NCI-H1048 (cell line): ENCODE measurements at regions not wholly inside any gene's neighbourhood (a gene's known extent, or its start where the extent isn't known, plus 50 kb on each side); places are given as distances from the start of the nearest gene placed in this dataset.

Experiments
- DNase-seq: peaks from one replicate; lab custom pipeline; 2025; lab: John Stamatoyannopoulos, UW

DNA sequence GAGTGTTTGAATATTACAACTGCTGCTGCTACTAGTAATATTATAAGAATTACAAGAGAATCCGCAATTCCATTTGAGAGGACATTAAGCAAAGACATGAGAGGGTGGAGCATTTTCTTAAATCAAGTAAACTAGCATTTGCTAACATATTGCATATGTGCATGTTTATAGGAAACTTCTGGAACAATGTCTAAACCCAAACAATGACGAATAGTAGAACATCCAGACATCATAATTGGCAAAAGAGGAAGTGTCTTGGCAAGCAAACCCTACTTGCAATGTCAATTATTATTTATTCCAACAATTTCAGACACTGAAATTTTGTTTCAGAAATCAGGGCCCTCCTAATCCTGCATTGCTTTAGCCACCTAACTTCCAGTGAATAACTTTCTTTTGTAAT is 1155.3 kb upstream of the GJE1 start:
- no peak for DNase-seq

DNA sequence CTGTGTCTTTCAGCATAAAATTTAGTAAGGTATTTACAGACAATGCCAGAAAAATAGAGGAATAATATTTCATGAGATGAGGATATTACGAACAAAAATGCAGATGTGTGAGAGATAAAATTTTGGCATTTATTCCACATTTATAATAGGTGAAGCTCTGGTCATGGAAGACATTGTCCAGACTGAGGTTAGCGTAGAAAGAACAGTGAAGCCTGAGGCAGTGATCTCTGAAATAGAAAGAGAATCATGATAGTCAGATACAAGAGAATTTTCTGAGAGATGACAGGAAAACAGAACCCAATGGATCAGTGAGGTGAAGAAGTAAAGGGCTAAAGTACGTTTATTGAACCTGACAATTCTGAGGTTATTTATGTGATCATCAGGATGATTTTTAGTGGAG is 1155.9 kb upstream of the GJE1 start:
- no peak for DNase-seq

DNA sequence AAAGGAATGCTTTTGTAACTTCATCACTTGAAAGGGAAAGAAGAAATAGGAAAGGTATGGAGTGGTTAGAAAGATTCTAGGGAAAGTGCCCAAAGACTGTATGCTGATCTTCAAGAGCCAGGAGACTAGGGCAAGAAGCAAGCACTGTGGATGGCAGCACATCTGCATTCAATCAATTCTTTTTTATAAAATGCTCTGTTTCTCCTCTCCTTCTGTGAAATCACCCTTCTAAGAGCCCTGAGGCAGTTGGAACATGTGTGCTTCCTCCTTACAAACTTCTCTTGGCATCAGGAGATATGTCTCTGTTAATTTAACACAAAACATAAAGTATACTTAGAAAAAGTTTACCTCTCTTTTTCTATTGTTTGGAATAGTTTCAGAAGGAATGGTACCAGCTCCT is 1162.2 kb upstream of the GJE1 start:
- DNase-seq: no peak

DNA sequence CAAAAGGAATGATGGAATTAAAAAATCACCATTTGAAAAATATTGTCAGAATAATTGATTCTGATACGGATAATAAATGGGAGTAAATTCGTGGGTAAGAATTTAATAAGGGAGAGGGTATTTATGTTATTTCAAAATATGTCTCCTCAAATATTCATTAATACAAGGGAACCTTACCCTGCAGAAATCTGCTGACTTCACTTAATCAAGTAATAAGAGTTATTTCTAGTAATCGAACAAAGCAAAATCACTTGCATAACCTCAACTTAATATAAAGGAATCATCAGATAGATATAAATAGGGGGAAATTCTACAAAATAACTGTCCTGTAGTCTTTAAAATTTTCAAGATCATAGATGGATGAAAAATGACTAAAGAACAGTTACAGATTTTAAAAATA is 1164.7 kb upstream of the GJE1 start:
- no peak for DNase-seq

DNA sequence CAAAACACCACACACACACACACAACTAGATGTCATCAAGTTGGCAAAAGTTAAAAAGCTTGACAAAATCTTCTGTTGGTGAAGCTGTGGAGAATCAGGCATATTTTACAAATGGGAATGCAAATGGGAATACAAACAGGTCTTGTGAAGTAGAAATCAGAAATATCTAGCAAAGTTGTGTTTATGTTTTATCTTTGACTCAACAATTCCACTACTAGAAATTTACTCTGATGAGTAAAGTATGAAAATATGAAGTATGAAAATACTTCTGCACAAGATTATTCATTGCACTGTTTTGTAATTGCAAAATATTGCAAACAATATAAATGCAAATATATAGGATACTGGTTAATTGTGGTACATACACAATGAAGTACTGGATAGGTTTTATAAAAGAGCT is 1166.0 kb upstream of the GJE1 start:
- DNase-seq: no peak

DNA sequence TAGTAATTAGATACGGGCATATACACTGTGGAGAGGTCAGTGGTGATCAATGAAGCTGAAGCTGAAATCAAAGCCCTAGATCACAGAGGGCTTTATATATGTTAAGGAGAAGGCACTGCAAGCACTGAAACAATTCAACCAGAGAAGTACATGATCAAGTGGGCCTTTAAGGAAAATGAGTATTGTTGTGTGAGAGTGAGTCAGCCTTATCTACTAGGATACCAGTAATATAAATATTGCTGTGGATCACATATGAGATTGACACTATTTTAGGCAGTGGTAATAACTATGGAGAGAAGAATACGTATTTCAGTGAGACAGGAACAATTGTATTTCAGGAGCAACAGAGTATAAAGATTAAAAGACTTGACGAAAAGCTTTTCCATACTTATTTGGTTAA is 1172.2 kb upstream of the GJE1 start:
- no peak for DNase-seq

DNA sequence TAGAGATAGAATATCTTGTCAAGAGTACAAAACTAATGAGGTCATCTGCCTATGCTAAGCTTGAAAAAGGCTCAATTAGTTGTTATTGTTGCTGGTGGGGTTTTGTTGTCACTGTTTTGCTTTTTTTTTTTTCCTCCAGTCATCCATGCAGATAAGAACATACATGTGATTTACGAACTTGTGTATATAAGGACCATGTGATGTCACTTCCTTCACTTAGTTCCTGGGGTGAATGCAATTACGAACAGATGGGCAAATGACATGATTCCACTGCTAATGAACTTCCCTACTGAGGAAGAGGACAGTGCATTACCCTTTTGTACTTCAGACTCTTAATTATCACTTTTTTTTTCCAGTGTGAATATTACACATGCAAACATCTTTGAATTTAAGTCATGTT is 1175.3 kb upstream of the GJE1 start:
- DNase-seq: no peak

DNA sequence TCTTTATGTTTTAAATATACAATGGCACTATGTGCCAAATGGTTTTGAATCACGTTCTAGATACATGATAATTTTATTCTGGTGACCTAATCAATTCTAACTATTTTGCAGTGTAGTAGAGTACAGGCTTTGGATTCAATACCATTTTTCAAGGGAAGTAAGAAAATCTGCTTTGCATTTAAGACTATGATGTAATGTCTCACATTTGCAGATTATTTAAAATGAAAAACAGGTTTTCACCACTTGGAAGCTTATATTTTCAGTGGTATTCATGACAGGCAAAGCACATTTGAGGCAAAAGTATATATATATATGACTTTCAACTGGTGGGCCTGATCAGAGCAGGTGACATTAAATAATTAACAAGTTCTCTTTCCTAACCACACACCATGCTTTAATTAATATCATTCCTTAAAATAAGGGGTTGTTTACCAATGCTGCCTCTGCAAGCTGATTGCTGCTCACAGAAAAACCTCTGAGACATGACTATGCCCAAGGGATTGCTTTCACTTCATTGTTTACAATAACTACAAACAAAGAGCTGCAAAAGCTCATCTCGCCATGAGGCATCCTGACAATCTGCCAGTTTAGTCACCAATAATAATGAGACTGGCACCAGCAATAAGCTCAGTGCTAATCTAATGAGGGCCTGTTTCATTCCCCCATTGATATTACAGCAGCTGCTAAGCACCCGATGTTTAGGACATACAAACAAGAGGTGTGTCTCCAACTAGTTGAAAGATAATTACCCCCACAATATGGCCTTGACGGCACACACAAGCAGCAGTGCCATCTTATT is 1176.0 kb upstream of the GJE1 start:
- no peak for DNase-seq

DNA sequence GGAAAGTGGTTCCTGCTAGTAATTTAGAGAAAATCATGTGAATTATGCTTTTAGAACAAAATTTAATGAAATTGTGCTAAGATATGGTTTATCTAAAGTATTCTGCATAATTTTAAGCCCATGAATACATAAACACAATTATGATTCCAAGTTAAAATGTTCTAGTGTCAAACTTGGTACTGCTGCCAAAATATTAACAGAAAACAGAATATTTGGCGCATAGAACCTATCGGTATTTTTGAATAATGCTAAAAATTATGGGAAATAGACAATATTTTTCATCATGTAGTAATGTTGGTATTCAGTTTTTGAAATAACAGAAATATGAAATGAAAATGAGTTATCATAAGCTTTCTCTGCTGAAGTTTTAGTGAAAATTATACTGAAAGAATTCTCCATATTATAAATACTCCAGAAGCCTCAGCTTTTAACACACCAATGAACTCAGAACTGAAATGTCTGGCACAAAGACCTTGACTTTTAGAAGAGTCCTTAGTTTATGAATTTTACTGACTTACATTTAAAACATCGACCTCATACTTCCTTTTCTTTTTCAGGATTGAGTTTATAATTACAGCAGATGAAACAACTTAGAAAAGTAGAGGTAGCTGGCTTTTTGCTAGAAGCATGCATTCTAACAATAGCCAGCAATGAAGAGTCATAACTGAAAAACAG is 1192.3 kb upstream of the GJE1 start:
- DNase-seq: no peak

DNA sequence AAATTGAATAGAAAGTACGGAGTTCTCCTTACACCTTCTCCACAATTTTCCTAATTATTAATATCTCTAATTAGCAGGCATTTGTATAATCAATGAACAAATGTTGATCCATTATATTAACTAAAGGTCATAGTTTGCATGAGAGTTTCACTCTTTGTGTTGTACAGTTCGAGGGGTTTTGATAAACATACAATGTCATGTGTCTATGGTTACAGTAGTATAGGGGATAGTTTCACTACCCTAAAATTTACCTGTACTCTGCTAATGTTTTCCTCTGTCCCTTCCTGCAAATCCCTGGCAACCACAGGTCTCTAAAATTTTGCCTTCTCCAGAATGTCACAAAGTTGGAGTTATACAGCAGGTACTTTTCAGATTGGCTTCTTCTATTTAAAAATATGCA is 1199.8 kb upstream of the GJE1 start:
- no peak for DNase-seq

DNA sequence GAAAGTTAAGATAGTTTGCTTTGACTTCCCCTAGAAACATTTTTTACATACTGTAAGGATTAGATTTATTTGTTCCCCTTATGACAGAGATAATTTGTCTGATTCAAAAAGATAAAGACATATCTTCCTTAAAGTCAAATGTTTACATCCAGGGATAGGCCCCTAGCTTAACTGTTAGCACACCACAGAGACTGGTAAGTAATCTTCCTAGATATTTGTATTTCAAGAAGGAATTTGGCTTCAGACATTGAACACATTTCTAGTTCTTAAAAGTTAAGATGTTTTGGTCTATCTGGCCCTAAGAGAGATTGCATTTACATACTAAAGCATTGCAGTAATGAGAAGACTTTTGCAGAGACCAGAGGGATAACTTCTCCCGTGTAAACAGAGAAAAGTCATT is 1201.1 kb upstream of the GJE1 start:
- no peak for DNase-seq

DNA sequence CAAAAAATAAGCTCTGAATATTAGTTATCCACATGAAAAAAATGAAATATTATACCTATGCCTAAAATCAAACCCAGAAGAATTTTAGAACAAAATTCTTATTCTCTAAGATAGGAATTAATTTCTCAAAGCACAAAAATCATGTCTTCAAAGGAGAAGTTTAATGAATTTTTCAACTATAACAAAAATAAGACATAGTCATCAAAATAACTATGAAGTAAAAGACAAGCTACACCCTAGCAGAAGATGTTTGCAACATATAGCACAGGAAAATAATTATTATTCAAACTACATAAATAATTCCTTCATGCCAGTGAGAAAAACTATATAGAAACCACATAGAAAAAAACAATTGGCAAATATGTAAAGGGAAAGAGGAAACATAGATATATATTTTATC is 1203.6 kb upstream of the GJE1 start:
- DNase-seq: no peak

DNA sequence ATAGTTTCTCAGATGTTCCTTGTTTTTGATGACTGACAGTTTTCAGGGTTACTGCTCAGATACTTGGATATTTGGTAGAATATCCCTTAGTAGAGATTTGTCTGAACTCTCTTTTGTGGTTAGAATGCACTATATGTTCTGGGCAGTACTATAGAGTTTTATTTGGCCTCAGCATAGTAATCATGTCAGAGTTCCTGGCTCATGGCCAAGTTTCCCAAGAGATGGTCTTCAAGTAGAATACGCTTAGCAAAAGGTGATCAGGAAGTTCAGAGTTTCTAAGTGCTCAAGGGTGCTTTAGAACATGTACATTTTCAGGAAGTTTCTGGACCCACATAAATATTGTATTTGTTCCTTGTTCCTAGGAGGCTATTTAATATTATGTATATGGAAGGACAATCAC is 1209.7 kb upstream of the GJE1 start:
- no peak for DNase-seq

DNA sequence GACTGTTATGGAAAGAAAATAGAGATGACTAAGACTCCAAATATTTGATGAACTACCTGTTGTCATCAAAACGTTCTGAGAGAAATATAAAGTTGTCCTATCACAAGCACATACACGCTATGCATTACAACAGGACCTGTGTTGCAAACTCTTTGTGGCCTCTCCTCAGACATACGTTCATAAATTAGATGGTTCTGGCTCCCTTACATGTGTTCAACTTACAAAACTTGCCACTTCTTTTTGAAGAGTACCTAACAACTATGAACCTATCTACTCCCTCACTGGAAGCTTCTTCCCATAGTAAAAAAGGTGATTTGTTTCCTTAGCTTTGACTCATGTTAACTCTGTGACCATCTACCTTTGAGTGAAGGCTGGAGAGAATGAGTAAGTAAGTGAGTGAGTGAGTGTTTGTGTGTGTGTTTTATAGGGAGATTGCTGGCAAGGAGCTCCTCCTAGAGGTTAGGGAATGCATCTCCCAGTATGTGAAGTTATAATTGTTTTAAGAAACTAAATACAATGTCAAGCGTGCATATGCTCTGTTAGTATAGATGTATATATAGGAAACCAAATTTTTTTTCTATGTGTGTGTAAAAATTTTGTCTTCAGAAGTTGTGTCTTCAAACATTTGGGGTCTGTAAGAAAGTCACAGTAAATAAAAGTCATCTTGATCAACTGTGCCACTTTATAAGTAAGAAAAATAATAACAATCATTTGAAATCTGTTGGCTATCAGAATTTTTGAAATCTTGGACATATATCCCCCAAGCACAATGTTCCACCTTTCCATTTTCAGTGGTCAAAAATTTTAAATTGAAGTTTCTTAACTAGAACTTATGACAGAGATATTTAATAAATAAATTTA is 1211.1 kb upstream of the GJE1 start:
- DNase-seq: peak; percentile 16

DNA sequence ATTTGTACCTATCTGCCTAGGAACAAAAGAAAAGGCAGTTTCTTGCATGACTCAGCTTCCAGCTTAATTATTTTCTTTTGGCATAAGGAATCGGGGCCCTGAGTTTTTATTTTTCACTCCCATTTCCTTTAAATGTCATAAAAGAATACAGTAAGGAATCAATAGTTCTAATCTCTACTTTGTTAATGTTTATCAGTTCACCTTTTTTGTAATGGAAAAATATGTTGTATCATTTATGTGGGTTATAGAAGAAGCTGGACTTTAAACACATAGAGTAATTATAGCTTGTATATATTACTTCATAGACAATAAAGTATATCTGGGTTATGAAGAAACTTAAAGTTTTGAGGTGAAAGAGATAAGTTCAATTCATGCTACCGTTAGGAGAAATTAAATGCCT is 1214.8 kb upstream of the GJE1 start:
- DNase-seq: no peak

DNA sequence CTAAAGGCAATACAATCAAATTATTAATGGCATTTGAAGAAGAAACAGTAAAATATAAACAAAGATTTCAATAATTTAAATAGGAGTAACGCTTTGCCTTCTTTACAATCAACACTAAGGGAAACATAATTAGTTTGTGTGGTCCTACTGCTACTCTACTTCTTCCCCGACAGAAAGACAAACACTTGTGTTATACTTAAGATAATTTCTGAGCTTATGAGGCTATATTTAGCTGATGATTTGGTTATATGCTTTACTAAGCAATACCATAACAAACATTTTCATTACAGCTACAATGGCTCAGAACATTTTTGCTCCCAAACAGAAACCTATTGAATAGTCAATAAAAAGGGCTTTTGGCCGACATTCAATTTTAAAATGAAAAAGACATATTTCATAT is 1217.2 kb upstream of the GJE1 start:
- DNase-seq: no peak

DNA sequence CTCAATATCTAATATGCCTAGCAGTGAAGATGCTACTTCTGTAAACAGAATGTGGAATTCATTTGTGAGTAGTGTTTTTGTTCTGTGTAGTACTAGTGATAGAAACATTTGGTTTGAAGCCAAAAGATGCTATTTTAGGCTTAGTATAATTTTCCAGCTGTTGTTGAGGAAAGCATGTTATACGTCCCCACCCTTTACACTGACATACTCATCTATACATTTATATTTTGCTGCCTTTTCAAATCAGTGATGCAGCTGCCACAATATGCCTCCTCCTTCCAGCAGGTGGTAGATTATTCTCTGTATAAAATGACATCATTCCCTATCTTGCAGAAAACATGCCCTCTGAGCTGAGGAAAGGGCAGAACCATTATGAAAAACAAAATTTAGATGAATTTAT is 1217.6 kb upstream of the GJE1 start:
- no peak for DNase-seq

DNA sequence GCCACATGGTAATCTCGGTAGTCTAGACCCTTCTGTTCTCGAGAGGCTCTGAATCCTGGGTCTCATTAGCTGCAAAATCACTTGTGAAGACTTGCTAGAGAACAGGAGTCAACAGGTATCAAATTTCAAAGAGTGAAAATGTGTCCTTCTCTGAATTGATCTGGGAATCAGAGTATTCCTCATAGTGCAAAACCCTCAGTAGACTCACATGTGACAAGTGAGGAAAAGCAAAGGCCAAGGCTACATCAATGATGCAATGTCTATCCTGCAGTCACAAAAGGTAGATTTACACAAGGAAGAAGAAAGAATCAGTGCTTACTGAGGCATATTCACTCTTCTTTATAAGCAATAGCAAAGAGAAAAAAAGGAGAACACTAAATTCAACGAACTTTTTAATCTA is 1220.0 kb upstream of the GJE1 start:
- no peak for DNase-seq

DNA sequence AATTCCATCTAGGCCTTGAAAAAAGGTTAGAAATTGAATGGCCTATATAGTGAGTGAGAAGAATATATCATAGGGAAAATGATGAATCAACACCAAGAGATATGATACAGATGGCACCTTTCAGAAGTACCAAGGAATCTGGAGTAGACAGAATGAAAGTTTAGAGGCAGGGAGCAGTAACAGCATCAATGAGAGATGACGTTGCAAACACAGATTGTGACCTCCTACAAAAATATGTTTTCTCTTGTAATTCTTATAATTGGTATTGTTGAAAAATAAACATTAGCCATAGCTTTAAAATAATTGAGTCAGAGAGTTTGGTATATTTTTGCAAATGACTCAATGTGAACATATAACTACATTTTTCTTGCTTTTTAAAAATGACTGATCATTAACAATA is 1223.1 kb upstream of the GJE1 start:
- DNase-seq: no peak

DNA sequence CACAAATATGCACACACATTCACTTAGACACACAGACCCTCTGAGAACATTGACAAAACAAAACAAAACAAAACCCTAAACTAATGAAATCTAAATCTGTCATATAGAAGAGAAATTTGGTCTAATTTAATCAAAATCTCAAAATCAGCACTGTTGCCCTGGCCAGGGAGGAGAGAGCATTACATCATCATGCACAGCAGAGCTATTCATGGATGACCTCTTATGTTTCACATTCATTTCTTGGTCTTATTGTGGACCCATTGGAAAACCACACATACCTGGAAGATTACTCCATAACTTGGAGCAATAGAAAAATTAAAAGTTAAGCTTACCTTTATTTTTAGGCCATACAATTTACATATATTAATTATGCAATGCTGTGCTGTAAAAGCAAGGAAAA is 1223.6 kb upstream of the GJE1 start:
- no peak for DNase-seq

DNA sequence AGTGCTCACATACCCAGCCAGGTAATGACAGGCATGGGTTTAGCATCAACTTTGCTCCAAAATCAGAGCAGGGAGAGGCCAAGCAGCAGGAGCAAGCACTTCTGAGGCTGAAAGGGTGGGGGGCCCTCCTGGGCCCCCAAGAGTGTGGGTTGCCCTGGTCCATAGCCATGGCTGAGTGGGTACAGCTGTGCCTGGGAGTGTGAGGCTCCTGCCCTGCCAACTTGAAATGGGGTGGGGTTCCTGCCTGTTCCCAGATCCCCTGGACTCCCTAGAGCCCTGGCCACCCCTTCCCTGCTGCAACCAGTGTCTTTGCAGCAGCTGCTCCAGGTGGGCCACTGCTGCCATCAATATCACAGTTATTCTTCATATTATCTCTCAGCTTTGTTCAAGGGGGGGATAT is 1224.2 kb upstream of the GJE1 start:
- DNase-seq: no peak

DNA sequence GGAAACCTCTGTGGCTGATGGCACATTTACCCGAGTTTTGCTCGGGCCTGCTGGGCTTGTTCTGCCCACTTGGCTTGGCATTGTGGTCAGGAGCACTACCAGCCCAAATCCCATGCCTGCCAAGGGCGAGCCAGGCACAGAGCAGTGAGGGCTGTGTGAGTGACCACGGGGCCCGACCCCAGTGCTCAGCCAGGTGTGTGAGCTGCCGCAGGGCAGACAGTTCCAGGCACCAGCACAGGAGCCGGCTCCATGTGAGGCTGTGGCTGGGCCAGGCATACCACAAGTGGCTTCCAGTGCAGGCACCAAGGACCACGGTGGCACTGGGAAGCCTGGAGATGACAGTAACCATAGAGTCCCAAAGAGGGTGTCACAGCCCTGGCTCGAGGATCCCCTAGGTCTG is 1225.5 kb upstream of the GJE1 start:
- DNase-seq: no peak

DNA sequence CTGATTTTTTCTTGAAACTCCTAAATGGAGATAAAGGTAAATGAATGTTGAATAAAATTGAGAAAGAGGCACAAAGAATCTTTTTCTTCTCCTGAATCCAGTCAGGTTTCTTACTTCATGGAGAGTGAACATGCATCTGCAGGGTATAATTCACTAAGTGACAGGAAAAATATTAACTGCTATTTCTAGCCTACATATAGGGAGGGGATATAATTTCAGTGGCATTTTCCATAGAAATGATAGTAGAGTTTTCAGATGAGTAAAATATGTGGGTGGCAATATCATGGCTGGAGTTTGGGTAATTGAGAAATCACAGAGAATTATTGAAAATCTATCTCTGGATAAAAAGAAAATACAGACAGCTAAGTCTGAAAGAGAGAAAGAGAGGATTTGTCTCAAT is 1227.0 kb upstream of the GJE1 start:
- no peak for DNase-seq
